ENCODE measurements at regions not wholly inside any gene's neighbourhood (a gene's known extent, or its start where the extent isn't known, plus 50 kb on each side); places are given as distances from the start of the nearest gene placed in this dataset.

DNA sequence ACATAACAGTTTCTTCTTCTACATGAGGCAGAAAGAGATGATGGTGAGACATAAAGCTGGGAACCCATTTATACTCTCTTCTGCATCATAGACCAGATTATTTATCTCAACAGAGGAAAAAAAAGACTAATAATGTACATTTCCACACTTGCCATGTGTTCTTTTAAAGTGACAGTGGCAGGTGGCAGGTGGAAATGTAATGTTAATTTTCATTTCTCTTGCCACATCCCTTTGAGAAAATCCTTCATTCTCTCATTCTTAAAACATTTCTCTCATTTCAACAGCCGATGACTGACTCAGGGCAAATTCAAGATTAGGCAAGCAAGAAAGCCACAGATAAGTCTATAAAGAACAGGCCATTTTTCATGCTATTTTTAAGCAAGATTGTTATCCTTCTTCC, 635.6 kb upstream of the SORCS1 start:
- CTCF ChIA-PET = no interaction called here
- intact Hi-C loops (cut with micrococcal nuclease) = no loop called here

DNA sequence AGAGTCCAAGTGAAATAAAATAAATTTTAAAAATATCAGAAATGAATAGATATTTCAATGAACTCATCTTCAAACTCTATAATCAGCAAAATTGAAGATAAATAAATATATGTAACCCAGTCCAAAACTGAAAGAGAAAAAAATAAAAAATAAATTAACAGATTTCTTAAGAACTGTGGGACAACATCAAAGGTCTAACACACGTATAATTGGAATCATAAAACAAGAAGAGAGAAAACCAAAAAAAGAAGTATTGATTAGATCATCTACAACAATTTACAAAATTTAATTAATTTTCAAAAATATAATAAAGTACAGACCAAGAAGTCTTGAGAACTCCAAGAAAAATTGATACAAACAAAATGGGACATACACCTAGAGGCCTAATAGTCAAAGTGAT, 625.8 kb upstream of the SORCS1 start:
- Histone ChIP-seq H3K9me3 (ENCODE audit: control insufficient read depth in 1 of 2, insufficient read depth in 1 of 2, low read depth in 1 of 2, low read length in 2 of 2) (peaks cover 27 to 28% of the 10 kb centered on the region in 2 experiments; a peak in 2 of 4 replicates), H3K9ac (ENCODE audit: low read length) (no peak overlapping the region), H3K27ac (ENCODE audit: low read depth, low read length) (no peak overlapping the region), H4K20me1 (ENCODE audit: insufficient read depth) (no peaks in the 10 kb centered on the region), H3K27me3 (ENCODE audit: insufficient read depth, low read length) (no peaks in the 10 kb centered on the region), H3K79me2 (ENCODE audit: insufficient read depth, low read length) (no peaks in the 10 kb centered on the region), H3K9me2 (ENCODE audit: insufficient read depth) (no peaks in the 10 kb centered on the region), H3K4me3 (replicated peaks in 1 of 2; ENCODE audit: low read depth in 1 of 2, low read length in 2 of 2) (no peak overlapping the region), H3K4me1 (ENCODE audit: control insufficient read depth in 1 of 2, insufficient read depth in 2 of 2, low read length in 2 of 2) (no peaks in the 10 kb centered on the region), H2AFZ (ENCODE audit: low read depth, low read length, poor library complexity, severe bottlenecking) (no peak overlapping the region), H3K4me2 (ENCODE audit: low read length) (no peak overlapping the region), H3K36me3 (ENCODE audit: control insufficient read depth in 1 of 2, insufficient read depth in 2 of 2, low read length in 2 of 2) (no peaks in the 10 kb centered on the region; a peak in 1 of 4 replicates)
- DNase-seq (ENCODE audit: low read depth, low spot score) (no peak), ATAC-seq (no peak)
- ChIA-PET POLR2A (no interaction called here), CTCF (no interaction called here), RAD21 (ENCODE audit: low non-redundant PET in 1 of 2, low total read pairs in 2 of 2, uncharacterized antibody in 2 of 2, unreplicated experiment in 2 of 2) (no interaction called here)
- intact Hi-C loops (cut with micrococcal nuclease) = no loop called here
- no TSS peak for BruUV-seq (replicated peaks)
- TF ChIP-seq FOSL1 (IDR thresholded peaks at IDR 0.05; ENCODE audit: low read depth) (no peak), ELF1 (IDR thresholded peaks at IDR 0.05; ENCODE audit: borderline replicate concordance, low read depth) (no peak), POLR2A (IDR thresholded peaks at IDR 0.05; ENCODE audit: borderline replicate concordance, extremely low read depth, insufficient read depth, insufficient read length) (no peak), YY1 (IDR thresholded peaks at IDR 0.05; ENCODE audit: extremely low read depth, insufficient replicate concordance, low read depth, low read length) (no peak), JUND (IDR thresholded peaks at IDR 0.05) (no peak), ZNF274 (IDR thresholded peaks at IDR 0.05; ENCODE audit: low read depth, low read length) (no peak), SP1 (IDR thresholded peaks at IDR 0.05; ENCODE audit: low read depth) (no peak), CBX3 (IDR thresholded peaks at IDR 0.05; ENCODE audit: low read depth) (no peak), ZFX (IDR thresholded peaks at IDR 0.05) (no peak), RAD21 (IDR thresholded peaks at IDR 0.05; ENCODE audit: low read depth) (no peak), EZH2 (IDR thresholded peaks at IDR 0.05) (no peak)

More for the DNA sequence above, 635.6 kb upstream of the SORCS1 start:
- no peaks in the 10 kb centered on the region for H3K4me1 ChIP-seq (ENCODE audit: control insufficient read depth in 1 of 2, insufficient read depth in 2 of 2, low read length in 2 of 2)
- H3K79me2 ChIP-seq (ENCODE audit: insufficient read depth, low read length) = no peaks in the 10 kb centered on the region
- BruUV-seq (replicated peaks) = no TSS peak
- DNase-seq (ENCODE audit: low read depth, low spot score) (no peak), ATAC-seq (no peak)
- no peaks in the 10 kb centered on the region for H3K9me2 ChIP-seq (ENCODE audit: insufficient read depth)
- ChIA-PET POLR2A (no interaction called here), RAD21 (ENCODE audit: low non-redundant PET in 1 of 2, low total read pairs in 2 of 2, uncharacterized antibody in 2 of 2, unreplicated experiment in 2 of 2) (no interaction called here)
- H3K4me3 ChIP-seq (replicated peaks in 1 of 2; ENCODE audit: low read depth in 1 of 2, low read length in 2 of 2) = no peak overlapping the region
- H3K27me3 ChIP-seq (ENCODE audit: insufficient read depth, low read length) = no peaks in the 10 kb centered on the region
- peaks cover 32 to 38% of the 10 kb centered on the region in 2 experiments; a peak in 3 of 4 replicates for H3K9me3 ChIP-seq (ENCODE audit: control insufficient read depth in 1 of 2, insufficient read depth in 1 of 2, low read depth in 1 of 2, low read length in 2 of 2)
- H4K20me1 ChIP-seq (ENCODE audit: insufficient read depth) = no peaks in the 10 kb centered on the region
- no peak overlapping the region for H2AFZ ChIP-seq (ENCODE audit: low read depth, low read length, poor library complexity, severe bottlenecking)
- TF ChIP-seq ZFX (IDR thresholded peaks at IDR 0.05) (no peak), EZH2 (IDR thresholded peaks at IDR 0.05) (no peak), CBX3 (IDR thresholded peaks at IDR 0.05; ENCODE audit: low read depth) (no peak), CEBPB (IDR thresholded peaks at IDR 0.05; ENCODE audit: low read depth) (no peak), SIN3A (IDR thresholded peaks at IDR 0.05; ENCODE audit: low read depth) (no peak), EZH2phosphoT487 (IDR thresholded peaks at IDR 0.05; ENCODE audit: borderline replicate concordance) (no peak), ELF1 (IDR thresholded peaks at IDR 0.05; ENCODE audit: borderline replicate concordance, low read depth) (no peak), FOSL1 (IDR thresholded peaks at IDR 0.05; ENCODE audit: low read depth) (no peak)
- TF ChIP-seq, protein P1, sequence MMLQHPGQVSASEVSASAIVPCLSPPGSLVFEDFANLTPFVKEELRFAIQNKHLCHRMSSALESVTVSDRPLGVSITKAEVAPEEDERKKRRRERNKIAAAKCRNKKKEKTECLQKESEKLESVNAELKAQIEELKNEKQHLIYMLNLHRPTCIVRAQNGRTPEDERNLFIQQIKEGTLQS (IDR thresholded peaks at IDR 0.05) = no peak
- H3K36me3 ChIP-seq (ENCODE audit: control insufficient read depth in 1 of 2, insufficient read depth in 2 of 2, low read length in 2 of 2) = no peaks in the 10 kb centered on the region
- H3K9ac ChIP-seq (ENCODE audit: low read length) = no peak overlapping the region
- H3K4me2 ChIP-seq (ENCODE audit: low read length) = no peak overlapping the region
- no peak overlapping the region for H3K27ac ChIP-seq (ENCODE audit: low read depth, low read length)

Data from HCT116 (cell line).